ENCODE measurements at regions not wholly inside any gene's neighbourhood (a gene's known extent, or its start where the extent isn't known, plus 50 kb on each side); places are given as distances from the start of the nearest gene placed in this dataset.

DNA sequence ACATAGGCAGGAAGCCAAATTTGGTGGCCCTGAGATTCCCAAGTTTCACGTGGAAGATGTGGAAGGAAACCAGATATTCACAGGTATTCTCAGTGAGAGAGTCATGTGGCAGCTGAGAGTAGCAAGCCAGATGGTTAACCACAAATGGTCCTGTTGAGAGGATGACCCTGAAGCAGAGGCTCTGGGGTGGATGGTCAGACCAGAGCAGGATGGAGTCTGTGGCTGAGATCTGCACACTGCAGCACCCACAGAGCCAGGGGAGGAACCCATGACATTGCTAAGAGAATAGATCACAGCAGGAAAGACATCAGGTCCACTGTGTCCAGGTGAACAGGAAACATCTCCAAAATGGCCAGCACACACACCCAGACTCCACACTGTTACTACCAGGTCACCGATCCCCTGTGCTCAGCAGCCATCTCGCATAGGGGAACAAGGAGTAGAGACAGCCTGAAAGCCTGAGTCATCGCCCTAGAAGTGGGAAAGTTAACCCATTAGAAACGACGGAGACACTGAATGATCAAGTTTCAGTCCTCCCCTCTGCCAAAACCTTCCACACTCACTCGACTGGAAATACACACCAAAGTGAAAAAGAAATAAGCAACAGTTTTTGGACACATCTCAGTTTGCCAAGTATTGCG is 160.0 kb downstream of the RBM26 start:
- TF ChIP-seq CTCF (IDR thresholded peaks at IDR 0.05) (no peak), POLR2A (IDR thresholded peaks at IDR 0.05) (no peak)
